AG04449 (cell line): ENCODE measurements at regions not wholly inside any gene's neighbourhood (a gene's known extent, or its start where the extent isn't known, plus 50 kb on each side); places are given as distances from the start of the nearest gene placed in this dataset.

Experiments used
- CTCF ChIA-PET: fragments of 350-600 bp; formaldehyde crosslinking; extraction: SDS; loops from one replicate; lab custom pipeline; 2021; ENCODE audit warnings: antibody characterized with exemption; lab: Yijun Ruan, JAX
- POLR2A ChIA-PET: fragments of 400-600, 350-600 bp; formaldehyde crosslinking; extraction: SDS; loops from one replicate; lab custom pipeline; 2020; ENCODE audit warnings: antibody characterized with exemption, inconsistent platforms; lab: Yijun Ruan, JAX
- DNase-seq: peaks from one replicate; pipeline ENCODE4 v3.0.0-alpha.2; 2010; ENCODE audit warnings: low read depth, low spot score
- H3K4me3 ChIP-seq: 2 replicates; pipeline ENCODE4 v1.5.1; 2011; ENCODE audit warnings: low read depth, mild to moderate bottlenecking, control low read depth, low read length
- CTCF ChIP-seq: IDR thresholded peaks from one replicate; pipeline ENCODE4 v1.5.1; 2011; ENCODE audit warnings: mild to moderate bottlenecking, moderate library complexity, low read length, control low read depth, inconsistent platforms; ENCODE audit not compliant: insufficient read depth; ENCODE audit errors: missing control alignments

GRCh38 chr15:60125334-60125733 lies 121.2 kb downstream of the FOXB1 start:
- no peak overlapping the region for H3K4me3 ChIP-seq
- no peak for TF ChIP-seq CTCF
- ChIA-PET POLR2A (no interaction called here), CTCF (interaction anchor here (0.8 kb wide), 1 partner anchor 32 kb away, joined by 3 read pairs; no protein-coding TSS in a partner anchor)
- no peak for DNase-seq

GRCh38 chr15:60126200-60126599 lies 122.1 kb downstream of the FOXB1 start:
- TF ChIP-seq CTCF = no peak
- CTCF ChIA-PET = no interaction called here
- H3K4me3 ChIP-seq = no peak overlapping the region
- POLR2A ChIA-PET = no interaction called here
- no peak for DNase-seq

- ChIA-PET CTCF (interaction anchor here (0.7 to 2.3 kb wide), 7 partner anchors 10 to 402 kb away, joined by 3 to 11 read pairs (median 7); no protein-coding TSS in a partner anchor), POLR2A (no interaction called here)
- TF ChIP-seq CTCF = no peak
- DNase-seq = no peak
- no peak overlapping the region for H3K4me3 ChIP-seq
Observed at GRCh38 chr15:60126661-60127060, 122.5 kb downstream of the FOXB1 start.

- no peak for DNase-seq
- H3K4me3 ChIP-seq = peak overlapping the region; percentile 63
- POLR2A ChIA-PET = no interaction called here
- CTCF ChIA-PET = interaction anchor here (0.7 to 2.3 kb wide), 10 partner anchors 8 to 436 kb away, joined by 3 to 11 read pairs (median 5); no protein-coding TSS in a partner anchor
- TF ChIP-seq CTCF = no peak
Observed at GRCh38 chr15:60128000-60128376, 123.9 kb downstream of the FOXB1 start.

GRCh38 chr15:60128710-60129109 lies 124.6 kb downstream of the FOXB1 start:
- ChIA-PET CTCF (interaction anchor here (1.4 to 2.3 kb wide), 2 partner anchors 8 to 38 kb away, joined by 5 to 7 read pairs; no protein-coding TSS in a partner anchor), POLR2A (no interaction called here)
- DNase-seq = no peak
- H3K4me3 ChIP-seq = no peak overlapping the region
- TF ChIP-seq CTCF = no peak

GRCh38 chr15:60130398-60130797 lies 126.3 kb downstream of the FOXB1 start:
- no peak overlapping the region for H3K4me3 ChIP-seq
- ChIA-PET CTCF (interaction anchor here (1.0 kb wide), 1 partner anchor 195 kb away, joined by 3 read pairs; no protein-coding TSS in a partner anchor), POLR2A (no interaction called here)
- DNase-seq = no peak
- TF ChIP-seq CTCF = no peak
